ENCODE measurements at regions not wholly inside any gene's neighbourhood (a gene's known extent, or its start where the extent isn't known, plus 50 kb on each side); places are given as distances from the start of the nearest gene placed in this dataset.

- Histone ChIP-seq H3K4me3 (ENCODE audit: low read length in 3 of 3) (no peak overlapping the region), H3K27ac (ENCODE audit: low read depth, low read length) (no peak overlapping the region), H3K9ac (ENCODE audit: low read depth in 1 of 3, low read length in 3 of 3) (no peak overlapping the region), H3K27me3 (ENCODE audit: control insufficient read depth in 3 of 3, insufficient read depth in 3 of 3, low read length in 3 of 3) (no peaks in the 10 kb centered on the region), H3K9me3 (ENCODE audit: control insufficient read depth in 3 of 3, low read length in 3 of 3) (no peaks in the 10 kb centered on the region), H3K4me1 (ENCODE audit: control insufficient read depth in 3 of 3, insufficient read depth in 3 of 3, low read length in 3 of 3) (no peaks in the 10 kb centered on the region), H3K36me3 (ENCODE audit: control insufficient read depth in 3 of 3, insufficient read depth in 3 of 3, low read length in 3 of 3) (no peaks in the 10 kb centered on the region)
Measured at GRCh38 chr17:69872675-69873262, 202.3 kb upstream of the KCNJ16 start.

GRCh38 chr17:69874175-69874670, 200.8 kb upstream of the KCNJ16 start:
- Histone ChIP-seq H3K27me3 (ENCODE audit: control insufficient read depth in 3 of 3, insufficient read depth in 3 of 3, low read length in 3 of 3) (no peaks in the 10 kb centered on the region), H3K9me3 (ENCODE audit: control insufficient read depth in 3 of 3, low read length in 3 of 3) (no peaks in the 10 kb centered on the region)

GRCh38 chr17:69876757-69877156, 198.3 kb upstream of the KCNJ16 start:
- no peak overlapping the region for H3K9ac ChIP-seq (ENCODE audit: low read depth in 1 of 3, low read length in 3 of 3)
- no peaks in the 10 kb centered on the region for H3K4me1 ChIP-seq (ENCODE audit: control insufficient read depth in 3 of 3, insufficient read depth in 3 of 3, low read length in 3 of 3)
- no peak overlapping the region for H3K4me3 ChIP-seq (ENCODE audit: low read length in 3 of 3)
- H3K36me3 ChIP-seq (ENCODE audit: control insufficient read depth in 3 of 3, insufficient read depth in 3 of 3, low read length in 3 of 3): no peaks in the 10 kb centered on the region
- no peak overlapping the region for H3K27ac ChIP-seq (ENCODE audit: low read depth, low read length)
- no peaks in the 10 kb centered on the region for H3K27me3 ChIP-seq (ENCODE audit: control insufficient read depth in 3 of 3, insufficient read depth in 3 of 3, low read length in 3 of 3)
- no peaks in the 10 kb centered on the region for H3K9me3 ChIP-seq (ENCODE audit: control insufficient read depth in 3 of 3, low read length in 3 of 3)

More at GRCh38 chr17:69874175-69874670, 200.8 kb upstream of the KCNJ16 start:
- no peaks in the 10 kb centered on the region for H3K4me1 ChIP-seq (ENCODE audit: control insufficient read depth in 3 of 3, insufficient read depth in 3 of 3, low read length in 3 of 3)
- H3K36me3 ChIP-seq (ENCODE audit: control insufficient read depth in 3 of 3, insufficient read depth in 3 of 3, low read length in 3 of 3): no peaks in the 10 kb centered on the region
- H3K9ac ChIP-seq (ENCODE audit: low read depth in 1 of 3, low read length in 3 of 3): no peak overlapping the region
- no peak overlapping the region for H3K4me3 ChIP-seq (ENCODE audit: low read length in 3 of 3)
- no peak overlapping the region for H3K27ac ChIP-seq (ENCODE audit: low read depth, low read length)

- no peaks in the 10 kb centered on the region for H3K27me3 ChIP-seq (ENCODE audit: control insufficient read depth in 3 of 3, insufficient read depth in 3 of 3, low read length in 3 of 3)
- no peak overlapping the region for H3K9ac ChIP-seq (ENCODE audit: low read depth in 1 of 3, low read length in 3 of 3)
- no peak overlapping the region for H3K27ac ChIP-seq (ENCODE audit: low read depth, low read length)
- no peaks in the 10 kb centered on the region for H3K4me1 ChIP-seq (ENCODE audit: control insufficient read depth in 3 of 3, insufficient read depth in 3 of 3, low read length in 3 of 3)
- no peaks in the 10 kb centered on the region for H3K9me3 ChIP-seq (ENCODE audit: control insufficient read depth in 3 of 3, low read length in 3 of 3)
- H3K36me3 ChIP-seq (ENCODE audit: control insufficient read depth in 3 of 3, insufficient read depth in 3 of 3, low read length in 3 of 3): no peaks in the 10 kb centered on the region
- H3K4me3 ChIP-seq (ENCODE audit: low read length in 3 of 3): no peak overlapping the region
Measured at GRCh38 chr17:69878661-69879060, 196.4 kb upstream of the KCNJ16 start.

GRCh38 chr17:69879576-69879975, 195.4 kb upstream of the KCNJ16 start:
- Histone ChIP-seq H3K4me1 (ENCODE audit: control insufficient read depth in 3 of 3, insufficient read depth in 3 of 3, low read length in 3 of 3) (no peaks in the 10 kb centered on the region), H3K36me3 (ENCODE audit: control insufficient read depth in 3 of 3, insufficient read depth in 3 of 3, low read length in 3 of 3) (no peaks in the 10 kb centered on the region), H3K9ac (ENCODE audit: low read depth in 1 of 3, low read length in 3 of 3) (no peak overlapping the region), H3K9me3 (ENCODE audit: control insufficient read depth in 3 of 3, low read length in 3 of 3) (no peaks in the 10 kb centered on the region), H3K27ac (ENCODE audit: low read depth, low read length) (no peak overlapping the region), H3K27me3 (ENCODE audit: control insufficient read depth in 3 of 3, insufficient read depth in 3 of 3, low read length in 3 of 3) (no peaks in the 10 kb centered on the region), H3K4me3 (ENCODE audit: low read length in 3 of 3) (no peak overlapping the region)

- no peaks in the 10 kb centered on the region for H3K4me1 ChIP-seq (ENCODE audit: control insufficient read depth in 3 of 3, insufficient read depth in 3 of 3, low read length in 3 of 3)
- H3K27me3 ChIP-seq (ENCODE audit: control insufficient read depth in 3 of 3, insufficient read depth in 3 of 3, low read length in 3 of 3): no peaks in the 10 kb centered on the region
- H3K9ac ChIP-seq (ENCODE audit: low read depth in 1 of 3, low read length in 3 of 3): no peak overlapping the region
- no peaks in the 10 kb centered on the region for H3K9me3 ChIP-seq (ENCODE audit: control insufficient read depth in 3 of 3, low read length in 3 of 3)
- H3K36me3 ChIP-seq (ENCODE audit: control insufficient read depth in 3 of 3, insufficient read depth in 3 of 3, low read length in 3 of 3): no peaks in the 10 kb centered on the region
- no peak overlapping the region for H3K4me3 ChIP-seq (ENCODE audit: low read length in 3 of 3)
- H3K27ac ChIP-seq (ENCODE audit: low read depth, low read length): no peak overlapping the region
Measured at GRCh38 chr17:69880591-69881112, 194.4 kb upstream of the KCNJ16 start.

GRCh38 chr17:69882281-69882680, 192.7 kb upstream of the KCNJ16 start:
- H3K4me3 ChIP-seq (ENCODE audit: low read length in 3 of 3): no peak overlapping the region
- H3K27ac ChIP-seq (ENCODE audit: low read depth, low read length): no peak overlapping the region
- H3K9ac ChIP-seq (ENCODE audit: low read depth in 1 of 3, low read length in 3 of 3): no peak overlapping the region
- H3K4me1 ChIP-seq (ENCODE audit: control insufficient read depth in 3 of 3, insufficient read depth in 3 of 3, low read length in 3 of 3): no peaks in the 10 kb centered on the region
- no peaks in the 10 kb centered on the region for H3K36me3 ChIP-seq (ENCODE audit: control insufficient read depth in 3 of 3, insufficient read depth in 3 of 3, low read length in 3 of 3)
- no peaks in the 10 kb centered on the region for H3K27me3 ChIP-seq (ENCODE audit: control insufficient read depth in 3 of 3, insufficient read depth in 3 of 3, low read length in 3 of 3)
- no peaks in the 10 kb centered on the region for H3K9me3 ChIP-seq (ENCODE audit: control insufficient read depth in 3 of 3, low read length in 3 of 3)

GRCh38 chr17:69883120-69883519, 191.9 kb upstream of the KCNJ16 start:
- no peaks in the 10 kb centered on the region for H3K36me3 ChIP-seq (ENCODE audit: control insufficient read depth in 3 of 3, insufficient read depth in 3 of 3, low read length in 3 of 3)
- H3K9ac ChIP-seq (ENCODE audit: low read depth in 1 of 3, low read length in 3 of 3): no peak overlapping the region
- no peaks in the 10 kb centered on the region for H3K4me1 ChIP-seq (ENCODE audit: control insufficient read depth in 3 of 3, insufficient read depth in 3 of 3, low read length in 3 of 3)
- no peaks in the 10 kb centered on the region for H3K9me3 ChIP-seq (ENCODE audit: control insufficient read depth in 3 of 3, low read length in 3 of 3)
- no peak overlapping the region for H3K27ac ChIP-seq (ENCODE audit: low read depth, low read length)
- no peaks in the 10 kb centered on the region for H3K27me3 ChIP-seq (ENCODE audit: control insufficient read depth in 3 of 3, insufficient read depth in 3 of 3, low read length in 3 of 3)
- no peak overlapping the region for H3K4me3 ChIP-seq (ENCODE audit: low read length in 3 of 3)

- Histone ChIP-seq H3K4me3 (ENCODE audit: low read length in 3 of 3) (no peak overlapping the region), H3K9me3 (ENCODE audit: control insufficient read depth in 3 of 3, low read length in 3 of 3) (no peaks in the 10 kb centered on the region), H3K27me3 (ENCODE audit: control insufficient read depth in 3 of 3, insufficient read depth in 3 of 3, low read length in 3 of 3) (no peaks in the 10 kb centered on the region), H3K36me3 (ENCODE audit: control insufficient read depth in 3 of 3, insufficient read depth in 3 of 3, low read length in 3 of 3) (no peaks in the 10 kb centered on the region), H3K9ac (ENCODE audit: low read depth in 1 of 3, low read length in 3 of 3) (no peak overlapping the region), H3K4me1 (ENCODE audit: control insufficient read depth in 3 of 3, insufficient read depth in 3 of 3, low read length in 3 of 3) (no peaks in the 10 kb centered on the region), H3K27ac (ENCODE audit: low read depth, low read length) (no peak overlapping the region)
Measured at GRCh38 chr17:69884356-69884755, 190.7 kb upstream of the KCNJ16 start.

GRCh38 chr17:69884846-69885245, 190.2 kb upstream of the KCNJ16 start:
- H3K9me3 ChIP-seq (ENCODE audit: control insufficient read depth in 3 of 3, low read length in 3 of 3): no peaks in the 10 kb centered on the region
- H3K4me3 ChIP-seq (ENCODE audit: low read length in 3 of 3): no peak overlapping the region
- H3K27ac ChIP-seq (ENCODE audit: low read depth, low read length): no peak overlapping the region
- no peaks in the 10 kb centered on the region for H3K4me1 ChIP-seq (ENCODE audit: control insufficient read depth in 3 of 3, insufficient read depth in 3 of 3, low read length in 3 of 3)
- H3K9ac ChIP-seq (ENCODE audit: low read depth in 1 of 3, low read length in 3 of 3): no peak overlapping the region
- H3K27me3 ChIP-seq (ENCODE audit: control insufficient read depth in 3 of 3, insufficient read depth in 3 of 3, low read length in 3 of 3): no peaks in the 10 kb centered on the region
- no peaks in the 10 kb centered on the region for H3K36me3 ChIP-seq (ENCODE audit: control insufficient read depth in 3 of 3, insufficient read depth in 3 of 3, low read length in 3 of 3)

Measured in skeletal muscle tissue (tissue), 3 donors.